Ascending aorta (tissue), 2 donors: ENCODE measurements at regions not wholly inside any gene's neighbourhood (a gene's known extent, or its start where the extent isn't known, plus 50 kb on each side); places are given as distances from the start of the nearest gene placed in this dataset.
"Not testable (repeated sequence)": the region's sequence is repeated elsewhere in the genome, so short reads cannot be mapped to it uniquely, and the experiment has no call there.

Experiments
- DNase-seq, 2 donors: peaks; one replicate each; pipeline ENCODE4 v3.0.0-alpha.2; 2019; ENCODE audit warnings: low spot score in 2 of 2
- H3K27ac ChIP-seq, 2 donors: fragments of 200-600 bp; sonication (generic); one replicate each; pipeline ENCODE4 v1.5.1; 2016 to 2017; ENCODE audit warnings: mild to moderate bottlenecking in 1 of 2
- H3K27me3 ChIP-seq: fragments of 200-600 bp; sonication (generic); one replicate; pipeline ENCODE4 v1.5.1; 2017
- H3K36me3 ChIP-seq, 2 donors: fragments of 200-600 bp; sonication (generic); one replicate each; pipeline ENCODE4 v1.5.1; 2016
- H3K4me1 ChIP-seq, 2 donors: fragments of 200-600 bp; sonication (generic); one replicate each; pipeline ENCODE4 v1.5.1; 2016 to 2017; ENCODE audit warnings: mild to moderate bottlenecking in 1 of 2
- H3K4me3 ChIP-seq, 2 donors: fragments of 200-600 bp; sonication (generic); one replicate each; pipeline ENCODE4 v1.5.1; 2016 to 2017; ENCODE audit warnings: mild to moderate bottlenecking in 1 of 2
- H3K9me3 ChIP-seq, 2 donors: fragments of 200-600 bp; sonication (generic); one replicate each; pipeline ENCODE4 v1.5.1; 2016
- intact Hi-C: fragments of 100-400 bp; cut with DNase I; formaldehyde crosslinking; loops from one replicate; pipeline ENCODE4 v1.15.1; 2023
- TF ChIP-seq, protein P1 (sequence below), 3 experiments: fragments of 200-600 bp in 2 of 3; fragments of 450-650 bp in 1 of 3; sonication (generic) in 2 of 3; IDR thresholded peaks; one replicate each; pipeline ENCODE4 v1.5.1; 2016 to 2019; ENCODE audit warnings: antibody characterized with exemption in 3 of 3, mild to moderate bottlenecking in 1 of 3, moderate library complexity in 1 of 3

DNA sequence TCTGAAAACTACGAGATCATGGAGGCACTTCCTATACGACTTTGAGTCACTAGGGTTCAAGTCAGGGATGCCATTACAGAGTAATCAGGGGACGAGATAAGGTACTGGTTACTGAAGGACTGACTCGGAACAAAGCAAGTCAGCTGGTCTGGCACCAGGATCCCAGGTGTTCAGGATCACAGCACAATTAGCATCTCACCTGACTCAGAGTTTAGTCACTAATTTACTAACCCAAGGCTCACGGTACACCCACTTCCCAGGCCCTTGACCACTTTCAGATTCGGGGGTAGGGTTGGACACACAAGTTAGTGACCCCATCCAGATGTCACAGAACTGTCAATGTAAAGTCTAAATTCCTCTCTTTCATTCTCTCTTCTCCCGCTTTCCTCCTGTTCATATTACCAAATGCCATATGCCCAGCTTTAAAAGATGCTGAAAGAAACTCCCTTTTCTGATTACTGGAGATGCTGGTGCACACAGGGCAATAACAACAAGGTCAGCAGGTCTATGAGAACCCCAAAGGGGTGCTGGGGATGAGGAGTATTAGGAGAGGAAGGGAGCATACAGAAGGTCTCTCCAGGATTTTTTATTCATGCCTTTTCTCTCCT is 657.8 kb downstream of the TLE1 start:
- Histone ChIP-seq H3K27me3 (no peaks in the 10 kb centered on the region), H3K9me3 (no peaks in the 10 kb centered on the region), H3K27ac (peak overlapping the region; percentile 15 to 49), H3K4me1 (no peaks in the 10 kb centered on the region), H3K36me3 (no peaks in the 10 kb centered on the region), H3K4me3 (no peak overlapping the region)
- TF ChIP-seq, protein P1, sequence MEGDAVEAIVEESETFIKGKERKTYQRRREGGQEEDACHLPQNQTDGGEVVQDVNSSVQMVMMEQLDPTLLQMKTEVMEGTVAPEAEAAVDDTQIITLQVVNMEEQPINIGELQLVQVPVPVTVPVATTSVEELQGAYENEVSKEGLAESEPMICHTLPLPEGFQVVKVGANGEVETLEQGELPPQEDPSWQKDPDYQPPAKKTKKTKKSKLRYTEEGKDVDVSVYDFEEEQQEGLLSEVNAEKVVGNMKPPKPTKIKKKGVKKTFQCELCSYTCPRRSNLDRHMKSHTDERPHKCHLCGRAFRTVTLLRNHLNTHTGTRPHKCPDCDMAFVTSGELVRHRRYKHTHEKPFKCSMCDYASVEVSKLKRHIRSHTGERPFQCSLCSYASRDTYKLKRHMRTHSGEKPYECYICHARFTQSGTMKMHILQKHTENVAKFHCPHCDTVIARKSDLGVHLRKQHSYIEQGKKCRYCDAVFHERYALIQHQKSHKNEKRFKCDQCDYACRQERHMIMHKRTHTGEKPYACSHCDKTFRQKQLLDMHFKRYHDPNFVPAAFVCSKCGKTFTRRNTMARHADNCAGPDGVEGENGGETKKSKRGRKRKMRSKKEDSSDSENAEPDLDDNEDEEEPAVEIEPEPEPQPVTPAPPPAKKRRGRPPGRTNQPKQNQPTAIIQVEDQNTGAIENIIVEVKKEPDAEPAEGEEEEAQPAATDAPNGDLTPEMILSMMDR (IDR thresholded peaks at IDR 0.05), result no peak
- no peak for DNase-seq
- intact Hi-C loops, result no loop called here

DNA sequence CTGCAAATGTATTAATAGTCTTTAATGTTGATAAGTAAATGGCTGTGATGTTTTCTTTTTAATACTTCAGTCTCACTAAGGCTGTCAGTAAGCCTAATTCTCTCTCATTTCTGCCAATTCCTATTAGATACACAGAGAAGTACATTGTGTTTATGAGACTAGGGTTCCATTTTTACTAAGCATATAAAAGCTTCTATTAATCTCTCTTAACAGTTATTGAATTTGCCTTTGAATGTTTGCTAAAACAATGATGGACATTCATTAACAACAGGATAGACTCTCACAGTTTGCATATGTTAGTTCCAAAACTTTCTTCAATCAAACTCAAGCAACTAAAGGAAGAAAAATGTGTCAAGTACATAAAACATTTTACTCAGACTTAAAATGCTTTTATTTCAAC is 659.3 kb downstream of the TLE1 start:
- DNase-seq, result no peak
- no peaks in the 10 kb centered on the region for H3K27me3 ChIP-seq
- no peak overlapping the region for H3K4me3 ChIP-seq
- no peaks in the 10 kb centered on the region for H3K36me3 ChIP-seq
- TF ChIP-seq, protein P1 (IDR thresholded peaks at IDR 0.05), result no peak
- no peaks in the 10 kb centered on the region for H3K4me1 ChIP-seq
- intact Hi-C loops, result no loop called here
- no peaks in the 10 kb centered on the region for H3K9me3 ChIP-seq
- H3K27ac ChIP-seq, result no peak overlapping the region

DNA sequence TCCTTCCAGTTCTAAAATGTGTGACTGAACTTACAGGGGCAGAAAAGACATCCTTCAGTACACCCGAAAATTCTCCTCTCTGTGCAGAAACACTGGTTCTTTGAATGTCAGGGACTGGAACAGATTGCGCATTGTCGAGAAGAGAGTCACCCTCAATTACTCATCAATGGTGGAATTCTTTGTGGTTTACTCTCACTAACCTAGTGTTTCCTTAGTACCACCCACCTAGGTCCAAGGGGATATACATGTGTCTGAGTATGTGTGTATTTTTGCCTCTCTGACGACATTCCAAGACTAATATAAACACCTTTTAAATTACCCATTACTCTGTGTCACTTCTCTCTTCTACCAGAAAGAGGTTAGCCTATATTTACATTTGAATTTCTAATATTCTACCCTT is 660.8 kb downstream of the TLE1 start:
- no peak overlapping the region for H3K4me3 ChIP-seq
- H3K9me3 ChIP-seq, result no peaks in the 10 kb centered on the region
- H3K27me3 ChIP-seq, result no peaks in the 10 kb centered on the region
- intact Hi-C loops, result no loop called here
- no peaks in the 10 kb centered on the region for H3K36me3 ChIP-seq
- TF ChIP-seq, protein P1 (IDR thresholded peaks at IDR 0.05), result no peak
- H3K27ac ChIP-seq, result no peak overlapping the region
- no peaks in the 10 kb centered on the region for H3K4me1 ChIP-seq
- DNase-seq, result no peak

DNA sequence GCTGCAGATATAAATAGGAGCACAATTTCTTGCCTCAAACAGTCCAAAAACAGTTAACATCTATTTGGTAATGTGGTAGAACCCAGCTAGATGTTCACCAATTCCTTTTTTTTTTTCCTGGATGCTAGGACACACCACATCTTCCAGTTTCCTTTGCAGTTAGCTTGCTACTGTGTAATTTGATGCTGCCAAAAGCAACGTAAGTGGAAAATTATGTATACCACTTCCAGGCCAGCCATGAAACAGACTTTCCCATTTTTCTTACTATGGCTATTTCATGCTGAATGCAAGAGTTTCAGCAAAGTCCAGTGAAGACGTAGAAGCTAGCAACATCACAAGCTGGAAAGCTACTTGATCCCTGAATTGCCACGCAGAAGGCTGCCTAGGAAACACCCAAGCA is 667.2 kb downstream of the TLE1 start:
- intact Hi-C loops, result no loop called here
- H3K27me3 ChIP-seq, result no peaks in the 10 kb centered on the region
- no peaks in the 10 kb centered on the region for H3K36me3 ChIP-seq
- no peaks in the 10 kb centered on the region for H3K4me1 ChIP-seq
- DNase-seq, result no peak
- TF ChIP-seq, protein P1 (IDR thresholded peaks at IDR 0.05), result no peak
- no peak overlapping the region for H3K4me3 ChIP-seq
- H3K27ac ChIP-seq, result no peak overlapping the region
- no peaks in the 10 kb centered on the region for H3K9me3 ChIP-seq

DNA sequence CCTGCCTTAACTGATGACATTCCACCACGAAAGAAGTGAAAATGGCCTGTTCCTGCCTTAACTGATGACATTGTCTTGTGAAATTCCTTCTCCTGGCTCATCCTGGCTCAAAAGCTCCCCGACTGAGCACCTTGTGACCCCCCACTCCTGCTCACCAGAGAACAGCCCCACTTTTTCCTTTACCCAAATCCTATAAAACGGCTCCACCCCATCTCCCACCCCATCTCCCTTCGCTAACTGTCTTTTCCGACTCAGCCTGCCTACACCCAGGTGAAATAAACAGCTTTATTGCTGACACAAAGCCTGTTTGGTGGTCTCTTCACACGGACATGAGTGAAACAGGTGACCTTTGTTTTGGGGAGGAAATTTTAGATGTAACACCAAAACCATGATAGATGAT is 674.4 kb downstream of the TLE1 start:
- intact Hi-C loops, H3K9me3 ChIP-seq, H3K27me3 ChIP-seq, H3K4me3 ChIP-seq, H3K4me1 ChIP-seq, H3K36me3 ChIP-seq, DNase-seq, H3K27ac ChIP-seq: not testable (repeated sequence)

DNA sequence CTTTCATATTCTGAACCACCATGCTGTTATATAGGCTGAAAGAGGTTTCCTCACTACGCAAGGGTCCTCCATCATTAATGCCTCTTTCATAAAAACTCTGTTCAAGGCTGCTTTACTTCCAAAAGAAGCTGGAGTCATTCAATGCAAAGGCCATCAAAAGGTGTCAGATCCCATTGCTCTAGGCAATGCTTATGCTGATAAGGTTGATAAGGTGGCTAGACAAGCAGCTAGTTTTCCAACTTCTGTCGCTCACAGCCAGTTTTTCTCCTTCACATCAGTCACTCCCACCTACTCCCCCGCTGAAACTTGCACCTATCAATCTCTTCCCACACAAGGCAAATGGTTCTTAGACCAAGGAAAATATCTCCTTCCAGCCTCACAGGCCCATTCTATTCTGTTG is 676.2 kb downstream of the TLE1 start:
- H3K9me3 ChIP-seq, H3K4me3 ChIP-seq, H3K4me1 ChIP-seq, H3K27ac ChIP-seq, intact Hi-C loops, H3K27me3 ChIP-seq, H3K36me3 ChIP-seq, DNase-seq: not testable (repeated sequence)

DNA sequence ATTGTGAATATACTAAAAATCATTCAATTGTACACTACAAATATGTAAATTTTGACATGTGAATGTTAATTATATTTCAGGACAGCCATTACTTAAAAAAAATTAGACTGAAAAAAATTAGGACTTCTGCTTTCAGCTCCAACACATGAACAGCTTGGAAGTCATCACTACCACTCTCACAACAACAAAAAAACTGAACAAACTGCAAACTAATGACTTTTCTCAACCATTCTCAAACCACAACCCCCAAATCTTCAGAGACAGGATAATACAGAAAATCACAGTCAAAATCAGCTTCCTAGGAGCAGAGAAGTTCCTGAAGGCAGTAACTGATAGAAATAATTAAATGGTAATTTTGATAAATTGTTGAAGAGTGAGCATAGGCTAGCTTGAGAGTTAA is 686.4 kb downstream of the TLE1 start:
- H3K27ac ChIP-seq, result no peak overlapping the region
- no peaks in the 10 kb centered on the region for H3K27me3 ChIP-seq
- no peaks in the 10 kb centered on the region for H3K36me3 ChIP-seq
- TF ChIP-seq, protein P1 (IDR thresholded peaks at IDR 0.05), result no peak
- no peak for DNase-seq
- no peaks in the 10 kb centered on the region for H3K9me3 ChIP-seq
- H3K4me3 ChIP-seq, result no peak overlapping the region
- no peaks in the 10 kb centered on the region for H3K4me1 ChIP-seq
- intact Hi-C loops, result no loop called here
